WI38 (cell line): ENCODE measurements at regions not wholly inside any gene's neighbourhood (a gene's known extent, or its start where the extent isn't known, plus 50 kb on each side); places are given as distances from the start of the nearest gene placed in this dataset.
"Not testable (repeated sequence)": the region's sequence is repeated elsewhere in the genome, so short reads cannot be mapped to it uniquely, and the experiment has no call there.

Source experiments
- H3K4me3 ChIP-seq: 2 replicates; pipeline ENCODE4 v1.5.1; 2011; ENCODE audit warnings: low read depth, mild to moderate bottlenecking, control low read depth, low read length
- TF ChIP-seq, protein P1 (sequence below): IDR thresholded peaks from 2 replicates; pipeline ENCODE4 v1.5.1; 2012; ENCODE audit warnings: low read depth, mild to moderate bottlenecking, control low read depth, low read length

GRCh38 chr18:34942276-34942675, 98.9 kb upstream of the MAPRE2 start:
- H3K4me3 ChIP-seq, result no peak overlapping the region
- TF ChIP-seq, protein P1, sequence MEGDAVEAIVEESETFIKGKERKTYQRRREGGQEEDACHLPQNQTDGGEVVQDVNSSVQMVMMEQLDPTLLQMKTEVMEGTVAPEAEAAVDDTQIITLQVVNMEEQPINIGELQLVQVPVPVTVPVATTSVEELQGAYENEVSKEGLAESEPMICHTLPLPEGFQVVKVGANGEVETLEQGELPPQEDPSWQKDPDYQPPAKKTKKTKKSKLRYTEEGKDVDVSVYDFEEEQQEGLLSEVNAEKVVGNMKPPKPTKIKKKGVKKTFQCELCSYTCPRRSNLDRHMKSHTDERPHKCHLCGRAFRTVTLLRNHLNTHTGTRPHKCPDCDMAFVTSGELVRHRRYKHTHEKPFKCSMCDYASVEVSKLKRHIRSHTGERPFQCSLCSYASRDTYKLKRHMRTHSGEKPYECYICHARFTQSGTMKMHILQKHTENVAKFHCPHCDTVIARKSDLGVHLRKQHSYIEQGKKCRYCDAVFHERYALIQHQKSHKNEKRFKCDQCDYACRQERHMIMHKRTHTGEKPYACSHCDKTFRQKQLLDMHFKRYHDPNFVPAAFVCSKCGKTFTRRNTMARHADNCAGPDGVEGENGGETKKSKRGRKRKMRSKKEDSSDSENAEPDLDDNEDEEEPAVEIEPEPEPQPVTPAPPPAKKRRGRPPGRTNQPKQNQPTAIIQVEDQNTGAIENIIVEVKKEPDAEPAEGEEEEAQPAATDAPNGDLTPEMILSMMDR, result no peak

DNA sequence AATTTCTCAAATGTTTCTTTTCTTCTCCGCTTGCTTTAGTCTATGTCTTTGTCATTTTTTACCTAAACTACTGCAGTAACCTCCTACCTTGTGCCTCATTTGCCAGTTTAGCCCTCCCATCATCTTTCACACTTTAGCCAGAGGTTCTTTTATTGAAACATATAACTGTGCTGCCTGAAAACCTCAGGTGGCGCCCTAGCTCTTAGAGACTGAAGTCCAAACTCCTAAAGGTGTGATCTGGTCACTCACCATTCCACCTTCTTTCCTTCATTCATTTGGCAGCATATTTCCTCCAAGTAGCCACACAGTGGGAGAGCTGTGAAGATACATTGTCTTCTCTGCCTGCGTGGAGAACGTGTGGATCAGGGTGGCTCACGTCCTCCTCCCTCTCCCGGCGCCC, 98.2 kb upstream of the MAPRE2 start:
- TF ChIP-seq, protein P1, result no peak
- H3K4me3 ChIP-seq, result no peak overlapping the region

DNA sequence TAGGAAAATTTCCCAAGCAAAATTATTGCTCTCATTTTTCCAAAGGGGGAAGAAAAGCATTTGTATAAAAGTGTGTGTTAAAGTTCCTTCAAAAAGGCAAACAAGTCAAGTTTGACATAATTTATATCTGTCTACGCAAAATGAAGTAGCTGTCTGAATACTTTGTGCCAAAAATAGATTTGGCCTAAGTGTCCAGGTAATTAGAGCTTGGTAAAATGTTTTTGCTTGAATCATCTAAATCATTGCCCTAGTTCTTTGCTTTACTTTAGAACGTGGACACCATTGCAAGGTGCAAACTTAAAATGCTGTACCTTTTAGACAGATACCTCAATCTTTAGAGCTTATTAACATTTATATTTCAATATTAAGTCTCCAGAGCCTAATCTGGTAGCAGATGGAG, 97.6 kb upstream of the MAPRE2 start:
- TF ChIP-seq, protein P1, result no peak
- no peak overlapping the region for H3K4me3 ChIP-seq

DNA sequence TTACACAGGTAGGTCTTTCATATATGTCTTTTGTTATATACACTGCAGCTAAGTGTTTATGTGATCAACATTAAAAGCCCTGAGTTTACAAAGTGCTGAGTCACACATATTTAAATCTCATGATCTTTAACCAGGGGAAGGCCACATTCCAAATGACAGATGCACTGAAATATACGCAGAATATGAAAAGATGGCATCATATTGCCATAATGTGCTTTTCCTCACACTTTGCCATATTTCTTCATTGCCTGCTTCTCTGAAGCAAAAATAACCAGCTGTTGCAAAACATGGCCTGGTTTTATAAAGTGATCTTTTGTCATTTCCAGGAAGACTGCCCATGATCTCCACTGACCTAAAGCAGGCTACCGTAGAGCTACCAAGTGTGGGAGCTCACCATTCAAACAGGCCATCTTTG, 93.5 kb upstream of the MAPRE2 start:
- TF ChIP-seq, protein P1, result no peak
- no peak overlapping the region for H3K4me3 ChIP-seq

DNA sequence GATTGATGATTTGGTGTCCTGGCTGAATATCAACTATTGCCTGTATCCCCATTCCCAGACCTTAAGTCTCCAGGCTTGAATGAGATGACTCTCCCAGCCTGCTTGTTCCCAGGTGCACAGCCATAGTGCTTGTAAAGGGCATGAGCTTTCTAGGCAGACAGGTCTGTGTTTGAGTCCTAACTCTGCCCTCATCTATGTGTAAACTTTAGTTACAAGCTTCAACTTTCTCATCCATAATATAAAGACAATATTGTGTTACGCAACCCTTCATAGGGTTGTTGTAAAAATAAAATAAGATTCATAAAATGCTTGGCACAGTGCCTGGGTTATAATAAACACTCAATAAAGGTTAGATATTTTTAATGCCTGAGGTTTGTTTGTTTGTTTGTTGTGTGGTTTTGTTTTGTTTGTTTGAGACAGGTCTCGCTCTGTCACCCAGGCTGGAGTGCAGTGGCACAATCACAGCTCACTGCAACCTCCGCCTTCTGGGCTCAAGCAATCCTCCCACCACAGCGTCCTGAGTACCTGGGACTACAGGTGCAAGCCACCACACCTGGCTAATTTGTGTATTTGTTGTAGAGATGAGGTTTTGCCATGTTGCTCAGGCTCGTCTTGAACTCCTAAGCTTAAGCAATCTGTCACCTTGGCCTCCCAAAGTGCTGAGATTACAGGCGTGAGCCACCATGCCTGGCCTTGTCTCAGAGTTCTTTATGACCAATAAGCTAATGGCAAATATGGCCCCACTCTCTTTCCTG, 89.4 kb upstream of the MAPRE2 start:
- H3K4me3 ChIP-seq, result no peak overlapping the region
- TF ChIP-seq, protein P1, result no peak

- H3K4me3 ChIP-seq, result no peak overlapping the region
- TF ChIP-seq, protein P1, result no peak
Observed at GRCh38 chr18:34953212-34953611, 88.0 kb upstream of the MAPRE2 start.

GRCh38 chr18:34955494-34955893, 85.7 kb upstream of the MAPRE2 start:
- H3K4me3 ChIP-seq, result not testable (repeated sequence)

GRCh38 chr18:34956663-34957062, 84.5 kb upstream of the MAPRE2 start:
- no peak overlapping the region for H3K4me3 ChIP-seq
- TF ChIP-seq, protein P1, result no peak
